ENCODE measurements at regions not wholly inside any gene's neighbourhood (a gene's known extent, or its start where the extent isn't known, plus 50 kb on each side); places are given as distances from the start of the nearest gene placed in this dataset.

GRCh38 chr1:118254001-118254400, 69.0 kb upstream of the SPAG17 start:
- no peaks in the 10 kb centered on the region for H3F3A ChIP-seq (replicated peaks; ENCODE audit: low read depth)
- H3K27ac ChIP-seq (ENCODE audit: low read depth), result no peak overlapping the region
- no peaks in the 10 kb centered on the region for H3K79me2 ChIP-seq (replicated peaks; ENCODE audit: insufficient read depth)
- DNase-seq (ENCODE audit: low spot score) (no peak), ATAC-seq (no peak)
- H3K4me1 Mint-ChIP-seq, result peaks cover 34% of the 10 kb centered on the region
- 0 out of 2 replicates have a peak, but pooled peaks cover 3% of the 10 kb centered on the region for H3K9me2 ChIP-seq (ENCODE audit: insufficient read depth)
- H3K36me3 Mint-ChIP-seq (ENCODE audit: low read depth), result no peaks in the 10 kb centered on the region
- no peaks in the 10 kb centered on the region for H3K9me3 Mint-ChIP-seq
- no peak overlapping the region for H3K4me2 ChIP-seq
- no peak overlapping the region for H2AFZ ChIP-seq
- no peak overlapping the region for H3K4me3 ChIP-seq
- H3K27me3 ChIP-seq (ENCODE audit: insufficient read depth), result no peaks in the 10 kb centered on the region
- peaks cover 8% of the 10 kb centered on the region for H3K27me3 Mint-ChIP-seq (ENCODE audit: insufficient read depth, low read depth, poor library complexity)
- no peak overlapping the region for H3K4me3 Mint-ChIP-seq
- H4K20me1 ChIP-seq (replicated peaks; ENCODE audit: insufficient read depth), result no peaks in the 10 kb centered on the region
- TF ChIP-seq STAT1 (IDR thresholded peaks at IDR 0.05; ENCODE audit: unreplicated experiment) (no peak), EZH2 (IDR thresholded peaks at IDR 0.05; ENCODE audit: low read depth, unreplicated experiment) (no peak), REST (IDR thresholded peaks at IDR 0.05; ENCODE audit: unreplicated experiment) (no peak), CREB1 (CRISPR knock-in tag; IDR thresholded peaks at IDR 0.05; ENCODE audit: low read depth) (no peak)
- H3K36me3 ChIP-seq (ENCODE audit: insufficient read depth), result no peaks in the 10 kb centered on the region
- no peak overlapping the region for H3K27ac Mint-ChIP-seq
- peaks cover 23% of the 10 kb centered on the region for H3K4me1 ChIP-seq (ENCODE audit: insufficient read depth)

- no peak for DNase-seq (ENCODE audit: low spot score)
- H3K79me2 ChIP-seq (replicated peaks; ENCODE audit: insufficient read depth), result no peaks in the 10 kb centered on the region
- no peaks in the 10 kb centered on the region for H3K27me3 ChIP-seq (ENCODE audit: insufficient read depth)
- Mint-ChIP-seq H3K4me1 (peaks cover 38% of the 10 kb centered on the region), H3K27ac (no peak overlapping the region), H3K9me3 (no peaks in the 10 kb centered on the region), H3K36me3 (ENCODE audit: low read depth) (no peaks in the 10 kb centered on the region), H3K4me3 (no peak overlapping the region), H3K27me3 (ENCODE audit: insufficient read depth, low read depth, poor library complexity) (peaks cover 6% of the 10 kb centered on the region)
- ATAC-seq, result no peak
- H2AFZ ChIP-seq, result peak overlapping the region; percentile 68; the same call in 1 of the 2 replicates
- 0 out of 2 replicates have a peak, but pooled peaks cover 3% of the 10 kb centered on the region for H3K9me2 ChIP-seq (ENCODE audit: insufficient read depth)
- no peaks in the 10 kb centered on the region for H3F3A ChIP-seq (replicated peaks; ENCODE audit: low read depth)
- no peak overlapping the region for H3K4me2 ChIP-seq
- no peaks in the 10 kb centered on the region for H4K20me1 ChIP-seq (replicated peaks; ENCODE audit: insufficient read depth)
- no peaks in the 10 kb centered on the region for H3K36me3 ChIP-seq (ENCODE audit: insufficient read depth)
- no peak overlapping the region for H3K27ac ChIP-seq (ENCODE audit: low read depth)
- H3K4me1 ChIP-seq (ENCODE audit: insufficient read depth), result peaks cover 27% of the 10 kb centered on the region
- H3K4me3 ChIP-seq, result no peak overlapping the region
- TF ChIP-seq CREB1 (CRISPR knock-in tag; IDR thresholded peaks at IDR 0.05; ENCODE audit: low read depth) (no peak), POLR2AphosphoS5 (IDR thresholded peaks at IDR 0.05; ENCODE audit: low read depth) (no peak), EZH2phosphoT487 (IDR thresholded peaks at IDR 0.05; ENCODE audit: unreplicated experiment) (no peak), CTCF (conservative IDR thresholded peaks at IDR 0.05; ENCODE audit: low read depth in 2 of 2) (no peak)
Observed at GRCh38 chr1:118253053-118253915, 68.3 kb upstream of the SPAG17 start.
